ENCODE measurements at regions not wholly inside any gene's neighbourhood (a gene's known extent, or its start where the extent isn't known, plus 50 kb on each side); places are given as distances from the start of the nearest gene placed in this dataset.
"Not testable (repeated sequence)": the region's sequence is repeated elsewhere in the genome, so short reads cannot be mapped to it uniquely, and the experiment has no call there.

- DNase-seq (ENCODE audit: low read depth) = no peak
Observed at GRCh38 chr13:76619631-76620030, 266.6 kb downstream of the KCTD12 start.

- no peak for DNase-seq (ENCODE audit: low read depth)
Observed at GRCh38 chr13:76610819-76611415, 275.3 kb downstream of the KCTD12 start.

- DNase-seq (ENCODE audit: low read depth) = no peak
Observed at GRCh38 chr13:76609643-76610042, 276.6 kb downstream of the KCTD12 start.

- no peak for DNase-seq (ENCODE audit: low read depth)
Observed at GRCh38 chr13:76607866-76608265, 278.3 kb downstream of the KCTD12 start.

- no peak for DNase-seq (ENCODE audit: low read depth)
Observed at GRCh38 chr13:76600081-76600480, 286.1 kb downstream of the KCTD12 start.

- DNase-seq (ENCODE audit: low read depth) = no peak
Observed at GRCh38 chr13:76597868-76598267, 288.3 kb downstream of the KCTD12 start.

- DNase-seq (ENCODE audit: low read depth) = no peak
Observed at GRCh38 chr13:76596216-76596615, 290.0 kb downstream of the KCTD12 start.

GRCh38 chr13:76594435-76594834, 291.8 kb downstream of the KCTD12 start:
- DNase-seq (ENCODE audit: low read depth) = no peak

GRCh38 chr13:76586842-76587241, 299.4 kb downstream of the KCTD12 start:
- DNase-seq (ENCODE audit: low read depth) = no peak

GRCh38 chr13:76579701-76580100, 306.5 kb downstream of the KCTD12 start:
- DNase-seq (ENCODE audit: low read depth) = no peak

- DNase-seq (ENCODE audit: low read depth) = not testable (repeated sequence)
Observed at GRCh38 chr13:76575634-76576033, 310.6 kb downstream of the KCTD12 start.

GRCh38 chr13:76570510-76570971, 315.7 kb downstream of the KCTD12 start:
- DNase-seq (ENCODE audit: low read depth) = no peak

- DNase-seq (ENCODE audit: low read depth) = no peak
Observed at GRCh38 chr13:76556627-76557026, 329.6 kb downstream of the KCTD12 start.

GRCh38 chr13:76552807-76553206, 333.4 kb downstream of the KCTD12 start:
- DNase-seq (ENCODE audit: low read depth) = no peak

GRCh38 chr13:76552041-76552772, 334.0 kb downstream of the KCTD12 start:
- DNase-seq (ENCODE audit: low read depth) = no peak

- no peak for DNase-seq (ENCODE audit: low read depth)
Observed at GRCh38 chr13:76542176-76542575, 344.0 kb downstream of the KCTD12 start.

- DNase-seq (ENCODE audit: low read depth) = no peak
Observed at GRCh38 chr13:76538004-76538403, 348.2 kb downstream of the KCTD12 start.

- DNase-seq (ENCODE audit: low read depth) = no peak
Observed at GRCh38 chr13:76533251-76533650, 353.0 kb downstream of the KCTD12 start.

- DNase-seq (ENCODE audit: low read depth) = no peak
Observed at GRCh38 chr13:76527041-76527440, 359.2 kb downstream of the KCTD12 start.

- no peak for DNase-seq (ENCODE audit: low read depth)
Observed at GRCh38 chr13:76523740-76524340, 362.4 kb downstream of the KCTD12 start.

GRCh38 chr13:76522083-76522755, 364.0 kb downstream of the KCTD12 start:
- no peak for DNase-seq (ENCODE audit: low read depth)

GRCh38 chr13:76519685-76520084, 366.5 kb downstream of the KCTD12 start:
- no peak for DNase-seq (ENCODE audit: low read depth)

GRCh38 chr13:76516586-76516985, 369.6 kb downstream of the KCTD12 start:
- DNase-seq (ENCODE audit: low read depth) = no peak
